Transverse colon (tissue), 4 donors: ENCODE measurements at regions not wholly inside any gene's neighbourhood (a gene's known extent, or its start where the extent isn't known, plus 50 kb on each side); places are given as distances from the start of the nearest gene placed in this dataset.

Source experiments
- DNase-seq: peaks from one replicate; pipeline ENCODE4 v3.0.0-alpha.2; 2019
- H3K27ac ChIP-seq, 4 donors: fragments of 200-600 bp; sonication (generic); 2 replicates each; pipeline ENCODE4 v1.5.1; 2016 to 2018; ENCODE audit warnings: inconsistent platforms in 4 of 4
- H3K27me3 ChIP-seq: fragments of 200-600 bp; sonication (generic); 2 replicates; pipeline ENCODE4 v1.5.1; 2017; ENCODE audit warnings: inconsistent platforms
- H3K36me3 ChIP-seq, 4 donors: fragments of 200-600 bp; sonication (generic); 2 replicates each; pipeline ENCODE4 v1.5.1; 2017 to 2019; ENCODE audit warnings: inconsistent platforms in 4 of 4
- H3K4me1 ChIP-seq, 4 donors: fragments of 200-600 bp; sonication (generic); 2 replicates each; pipeline ENCODE4 v1.5.1; 2017 to 2020; ENCODE audit warnings: inconsistent platforms in 4 of 4
- H3K4me3 ChIP-seq, 4 donors: fragments of 200-600 bp; sonication (generic); 1 replicate in 1 of 4; 2 replicates in 3 of 4; pipeline versions ENCODE4 v1.5.1 to v1.6.1; 2017 to 2019; ENCODE audit warnings: inconsistent platforms in 4 of 4
- H3K9me3 ChIP-seq, 2 donors: fragments of 200-600 bp; sonication (generic); 2 replicates each; pipeline ENCODE4 v1.5.1; 2017 to 2019; ENCODE audit warnings: inconsistent platforms in 2 of 2
- CTCF ChIP-seq, 5 experiments: fragments of 200-600 bp in 3 of 5; fragments of 450-650 bp in 2 of 5; sonication (generic) in 3 of 5; IDR thresholded peaks; 1 replicate in 2 of 5; 2 replicates in 3 of 5; pipeline ENCODE4 v1.5.1; 2016 to 2017; ENCODE audit warnings: antibody characterized with exemption in 5 of 5, inconsistent platforms in 3 of 5, mild to moderate bottlenecking in 2 of 5, moderate library complexity in 1 of 5
- EP300 ChIP-seq: sonication (generic); formaldehyde crosslinking; IDR thresholded peaks from one replicate; pipeline ENCODE4 v1.6.1; 2017; ENCODE audit warnings: antibody characterized with exemption, low read depth
- POLR2A ChIP-seq: fragments of 450-650 bp; IDR thresholded peaks from one replicate; pipeline ENCODE4 v1.6.1; 2016; ENCODE audit warnings: antibody characterized with exemption, mild to moderate bottlenecking, moderate library complexity
- POLR2AphosphoS5 ChIP-seq, 3 donors: sonication (generic); formaldehyde crosslinking; IDR thresholded peaks; one replicate each; pipeline ENCODE4 v1.6.1; 2016; ENCODE audit warnings: antibody characterized with exemption in 3 of 3
- WGBS, 2 donors: methylation state at CpG; one replicate each; pipeline ENCODE4 v1.1.5; 2018; ENCODE audit warnings: low coverage in 1 of 2; 5-methylcytosine and 5-hydroxymethylcytosine counted together
- in situ Hi-C, 4 donors: fragments of 200-750 bp; cut with MboI; loops; one replicate each; pipeline versions ENCODE4 v1.15.0 to v1.15.1; 2017; ENCODE audit warnings: low sequenced_read_pairs in 3 of 4, low pct_ligation_motif_present in 1 of 4, low pct_unique_long_range_greater_than_20kb in 1 of 4
- intact Hi-C: fragments of 100-400 bp; cut with DNase I; formaldehyde crosslinking; loops from one replicate; pipeline ENCODE4 v1.15.1; 2023; ENCODE audit warnings: low total_unique reads

DNA sequence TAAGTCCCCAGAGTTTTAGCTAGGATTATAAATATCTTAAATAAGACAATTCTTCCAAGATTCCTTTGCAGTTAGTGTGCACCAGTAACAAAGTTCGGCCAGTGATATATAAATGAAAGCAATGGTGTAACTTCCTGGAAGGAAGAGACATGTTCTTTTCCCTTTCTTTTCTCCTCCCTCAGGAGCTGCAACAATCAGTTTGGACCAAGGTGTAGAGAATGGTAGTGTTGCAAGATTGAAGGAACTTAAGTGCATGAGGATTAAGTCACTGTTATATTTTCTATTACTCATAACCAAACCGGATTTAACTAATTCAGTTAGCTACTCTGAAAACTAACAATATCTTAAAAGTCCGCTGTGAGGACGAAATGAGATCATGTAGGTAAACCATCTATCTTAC is 68.9 kb upstream of the KCNJ16 start:
- Histone ChIP-seq H3K36me3 (no peaks in the 10 kb centered on the region), H3K27ac (no peak overlapping the region), H3K9me3 (no peaks in the 10 kb centered on the region), H3K4me1 (no peaks in the 10 kb centered on the region), H3K4me3 (no peak overlapping the region), H3K27me3 (no peaks in the 10 kb centered on the region)
- DNase-seq: no peak
- WGBS, 2 donors: 77 to 84% methylated on average over 4 of the region's 4 CpGs
- TF ChIP-seq POLR2AphosphoS5 (IDR thresholded peaks at IDR 0.05) (no peak), POLR2A (no peak), CTCF (IDR thresholded peaks at IDR 0.05) (no peak), EP300 (no peak)
- in situ Hi-C loops (no loop called here), intact Hi-C loops (no loop called here)

DNA sequence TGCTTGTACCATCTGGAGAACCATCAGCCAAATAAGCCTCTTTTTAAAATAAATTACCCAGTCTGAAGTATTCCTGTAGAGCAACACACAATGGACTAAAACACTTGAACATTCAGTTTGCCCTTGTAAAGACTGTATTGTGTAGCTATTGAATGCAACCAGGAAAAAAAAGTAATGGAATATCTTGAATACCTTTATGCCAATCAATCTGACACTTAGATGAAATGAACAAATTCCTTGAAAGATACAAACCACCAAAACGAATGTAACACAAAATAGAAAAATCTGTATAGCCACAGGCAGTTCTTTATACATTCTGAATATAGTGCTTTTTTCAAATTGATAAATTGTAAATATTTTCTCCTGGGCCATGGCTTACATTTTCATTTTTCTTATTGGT is 63.3 kb upstream of the KCNJ16 start:
- no peaks in the 10 kb centered on the region for H3K36me3 ChIP-seq
- H3K27me3 ChIP-seq: no peaks in the 10 kb centered on the region
- H3K4me3 ChIP-seq: no peak overlapping the region
- intact Hi-C loops: no loop called here
- WGBS, 2 donors: 67 to 75% methylated on average over 1 of the region's 1 CpG
- H3K27ac ChIP-seq: no peak overlapping the region
- TF ChIP-seq CTCF (IDR thresholded peaks at IDR 0.05) (no peak), POLR2AphosphoS5 (IDR thresholded peaks at IDR 0.05) (no peak), EP300 (no peak), POLR2A (no peak)
- H3K9me3 ChIP-seq: no peaks in the 10 kb centered on the region
- no peaks in the 10 kb centered on the region for H3K4me1 ChIP-seq
- in situ Hi-C loops: no loop called here
- no peak for DNase-seq

GRCh38 chr17:70013911-70014310 is 61.1 kb upstream of the KCNJ16 start:
- 66 to 70% methylated on average over 4 of the region's 4 CpGs for WGBS, 2 donors
- no peaks in the 10 kb centered on the region for H3K4me1 ChIP-seq
- intact Hi-C loops: no loop called here
- H3K9me3 ChIP-seq: no peaks in the 10 kb centered on the region
- no peak overlapping the region for H3K27ac ChIP-seq
- H3K27me3 ChIP-seq: no peaks in the 10 kb centered on the region
- no peak for DNase-seq
- no peak overlapping the region for H3K4me3 ChIP-seq
- H3K36me3 ChIP-seq: no peaks in the 10 kb centered on the region
- TF ChIP-seq POLR2A (no peak), CTCF (IDR thresholded peaks at IDR 0.05) (no peak), POLR2AphosphoS5 (IDR thresholded peaks at IDR 0.05) (no peak), EP300 (no peak)
- in situ Hi-C loops: no loop called here

- intact Hi-C loops: no loop called here
- in situ Hi-C loops: no loop called here
- no peak for DNase-seq
- Histone ChIP-seq H3K4me3 (no peak overlapping the region), H3K4me1 (no peaks in the 10 kb centered on the region), H3K27me3 (no peaks in the 10 kb centered on the region), H3K9me3 (no peaks in the 10 kb centered on the region), H3K27ac (no peak overlapping the region), H3K36me3 (no peaks in the 10 kb centered on the region)
- 83 to 100% methylated on average over 1 of the region's 1 CpG for WGBS, 2 donors
- TF ChIP-seq EP300 (no peak), POLR2A (no peak), CTCF (IDR thresholded peaks at IDR 0.05) (no peak), POLR2AphosphoS5 (IDR thresholded peaks at IDR 0.05) (no peak)
These were observed 57.9 kb upstream of the KCNJ16 start for GRCh38 chr17:70017112-70017511.
